HG02798 (cell line): ENCODE measurements at regions not wholly inside any gene's neighbourhood (a gene's known extent, or its start where the extent isn't known, plus 50 kb on each side); places are given as distances from the start of the nearest gene placed in this dataset.

Source experiments
- ATAC-seq: cut with Tn5 transposase; IDR thresholded peaks from one replicate; pipeline ENCODE4 v1.9.1; 2021; ENCODE audit warnings: mild to moderate bottlenecking; ENCODE audit not compliant: unreplicated experiment, poor library complexity

DNA sequence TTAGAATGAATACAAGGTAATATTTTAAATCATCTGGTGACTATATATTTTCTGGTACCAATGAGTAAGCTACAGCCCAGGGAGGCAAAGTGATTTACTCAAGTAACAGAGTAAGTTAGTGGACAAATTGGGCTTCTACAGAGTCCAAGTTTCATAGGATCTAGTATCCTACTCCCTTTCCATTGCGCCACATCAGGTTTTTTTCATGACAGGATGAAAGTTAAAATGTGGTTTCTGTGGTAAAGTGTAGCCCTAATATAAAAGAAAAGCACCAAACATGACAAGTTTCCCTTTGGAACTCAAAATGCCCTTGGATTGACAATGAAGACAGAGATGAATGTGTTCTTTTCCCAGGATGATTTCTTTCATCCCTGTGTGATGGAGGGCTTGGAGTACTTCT, 350.8 kb upstream of the ZNF385D start:
- no peak for ATAC-seq

DNA sequence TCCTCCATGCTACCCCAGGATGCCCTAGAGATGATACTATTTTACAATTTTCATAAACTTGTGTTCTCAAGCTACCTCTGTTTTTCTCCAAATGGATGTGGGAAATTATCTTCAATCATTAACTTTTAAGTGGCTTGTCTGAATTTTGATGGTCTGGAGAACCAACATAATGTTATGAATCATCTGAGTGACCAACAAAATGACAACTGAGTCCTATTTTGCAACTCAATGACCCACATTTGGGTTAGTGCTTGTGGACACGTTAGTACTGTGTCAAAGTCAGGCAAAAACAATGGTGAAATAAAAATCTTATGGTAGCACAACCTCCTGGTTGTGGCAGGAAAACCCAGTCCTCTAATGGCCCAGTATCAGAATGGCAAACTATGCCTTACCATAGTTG, 352.4 kb upstream of the ZNF385D start:
- no peak for ATAC-seq

DNA sequence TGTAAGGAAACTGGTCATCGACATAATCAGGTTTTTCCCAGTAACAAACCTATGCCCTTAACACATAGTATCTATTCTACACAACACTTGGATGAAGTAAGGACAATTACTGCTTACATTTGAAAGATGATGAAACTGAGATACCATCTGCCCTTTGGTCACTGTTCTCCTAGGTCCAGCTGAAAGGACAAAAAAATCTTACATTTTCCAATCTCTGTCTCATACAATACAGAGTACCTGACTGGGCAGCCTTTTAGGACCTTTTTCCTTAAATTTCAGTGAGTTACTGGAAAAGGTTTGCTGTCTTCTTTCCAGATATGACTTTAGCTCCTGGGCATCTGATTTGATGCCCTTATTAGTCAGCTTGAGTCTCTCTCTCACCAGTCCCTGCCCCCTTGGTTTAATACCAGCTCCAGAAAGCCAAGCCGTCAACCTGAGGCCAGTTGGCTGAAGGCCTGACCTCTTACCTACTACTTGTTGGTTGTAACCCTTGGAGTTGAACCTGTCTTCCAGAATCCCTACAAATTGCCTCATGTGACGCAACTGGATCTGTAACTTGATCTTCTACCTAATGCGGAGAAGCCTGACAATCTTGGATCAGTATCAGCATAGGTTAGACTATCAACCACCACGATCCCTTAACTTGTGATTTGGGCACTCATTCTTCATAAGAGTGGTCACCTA, 355.3 kb upstream of the ZNF385D start:
- ATAC-seq: no peak

DNA sequence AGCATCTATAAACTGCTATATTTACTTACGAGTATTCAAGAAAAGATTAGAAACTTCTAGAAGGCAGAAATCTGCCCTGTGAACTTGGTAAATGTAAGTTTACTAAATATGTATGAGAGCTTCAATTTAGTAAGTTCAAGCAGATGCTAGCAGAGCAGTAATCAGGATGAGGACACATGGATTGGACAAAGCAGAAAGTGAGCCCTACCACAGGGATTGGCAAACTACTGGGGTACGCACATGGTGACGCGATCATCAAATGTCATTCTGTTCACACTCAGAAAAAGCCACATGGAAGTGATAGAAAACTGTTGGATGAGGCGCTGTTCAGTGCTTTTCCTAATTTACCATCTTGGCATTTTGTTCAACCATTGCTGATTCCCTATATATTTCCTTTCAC, 360.2 kb upstream of the ZNF385D start:
- no peak for ATAC-seq

DNA sequence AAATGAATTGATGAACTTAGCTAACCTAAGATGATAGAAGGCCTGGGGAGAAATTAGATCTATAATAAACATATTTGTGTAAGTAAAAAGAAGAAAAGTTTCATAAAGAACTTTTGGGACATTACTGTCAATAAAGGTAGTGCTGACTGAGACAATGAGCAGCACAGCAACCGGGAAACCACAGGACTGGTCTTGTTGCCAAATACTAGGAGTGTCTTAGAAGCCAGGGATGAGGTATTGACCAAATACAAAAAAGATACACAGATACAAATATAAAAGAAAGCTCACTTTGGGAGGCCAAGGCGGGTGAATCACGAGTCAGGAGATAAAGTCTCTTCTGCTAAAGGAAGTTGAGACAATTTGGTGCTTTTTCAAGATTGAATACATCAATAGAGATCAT, 362.4 kb upstream of the ZNF385D start:
- ATAC-seq: no peak

DNA sequence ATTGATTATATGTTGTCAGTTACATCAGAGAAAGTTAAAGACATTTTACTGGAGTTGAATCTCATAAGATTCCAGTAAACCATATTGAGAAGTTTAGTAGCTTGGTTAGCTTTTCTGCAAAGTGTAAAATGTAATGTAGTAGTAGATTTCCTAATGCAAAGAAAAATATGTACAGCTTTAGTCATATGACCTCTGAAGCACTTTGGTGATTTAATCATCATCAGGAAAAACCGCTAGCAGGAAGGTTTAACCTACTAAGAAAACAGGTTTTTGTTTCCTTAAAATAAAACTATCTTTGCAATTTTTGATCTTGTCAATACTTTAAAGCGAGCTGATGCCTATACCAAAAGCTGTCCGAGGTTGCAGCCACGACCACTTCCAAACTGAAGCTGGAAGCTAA, 364.6 kb upstream of the ZNF385D start:
- no peak for ATAC-seq

DNA sequence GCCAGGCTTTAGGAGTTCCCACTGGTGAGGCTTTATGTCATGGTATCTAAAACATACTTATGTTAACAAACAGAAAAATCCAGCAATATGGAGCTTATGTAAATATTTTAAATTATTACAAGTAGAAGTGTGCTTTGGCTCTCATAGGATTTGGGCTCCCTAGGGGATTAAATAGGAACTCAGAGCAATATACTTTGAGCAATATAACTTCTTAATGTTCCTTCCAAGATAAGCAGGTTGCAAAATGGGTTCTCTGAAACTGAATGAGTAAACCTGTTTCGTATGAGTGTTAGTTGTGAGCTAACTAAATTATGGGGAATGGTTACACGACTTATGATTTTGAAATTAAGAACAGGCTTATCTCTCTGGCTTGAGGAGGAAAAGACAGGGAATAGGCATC, 366.1 kb upstream of the ZNF385D start:
- no peak for ATAC-seq

DNA sequence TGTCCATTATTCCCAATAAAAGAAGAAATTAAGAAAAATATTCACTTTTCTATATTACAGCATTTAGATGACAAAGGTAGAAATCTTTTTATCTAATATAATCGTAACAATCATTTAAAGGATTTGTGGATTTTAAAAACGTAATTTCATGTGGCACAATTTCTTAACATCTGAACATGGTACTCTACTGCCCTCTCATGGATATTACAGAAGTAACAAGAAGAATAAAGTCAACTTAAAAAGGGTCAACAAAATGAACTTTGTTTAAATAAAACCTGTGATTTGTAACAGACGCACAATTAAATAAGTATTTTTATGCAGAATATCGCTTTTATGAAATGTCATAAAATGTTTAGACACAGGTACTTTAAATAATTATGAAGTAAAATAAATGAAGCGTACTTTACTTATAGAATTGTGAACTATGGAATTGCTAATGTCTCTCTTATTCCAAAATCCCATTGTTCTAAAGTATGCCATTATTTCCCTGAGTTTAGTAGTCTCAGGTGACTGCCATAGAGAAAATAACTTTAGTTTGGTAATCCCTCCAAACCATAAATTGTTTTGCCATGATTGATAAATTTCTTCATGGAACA, 366.8 kb upstream of the ZNF385D start:
- ATAC-seq: no peak

DNA sequence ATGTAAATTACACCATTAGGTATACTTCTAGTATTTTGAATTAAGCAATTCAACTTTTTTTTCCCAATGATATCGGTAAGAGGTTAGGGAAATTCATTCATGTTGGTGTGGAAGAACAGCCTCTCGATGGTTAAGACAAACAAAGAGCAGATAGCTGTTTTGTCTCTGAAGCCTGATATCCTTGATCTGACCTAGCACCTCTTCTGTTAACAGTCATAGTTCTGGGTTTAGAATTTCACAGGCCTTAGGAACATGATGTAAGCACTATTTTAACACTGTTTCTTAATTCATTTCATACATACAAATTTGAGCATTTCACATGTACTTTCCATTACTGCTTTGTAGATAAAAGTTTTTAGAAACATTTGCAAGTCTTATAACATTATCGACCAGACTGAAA, 367.5 kb upstream of the ZNF385D start:
- no peak for ATAC-seq

DNA sequence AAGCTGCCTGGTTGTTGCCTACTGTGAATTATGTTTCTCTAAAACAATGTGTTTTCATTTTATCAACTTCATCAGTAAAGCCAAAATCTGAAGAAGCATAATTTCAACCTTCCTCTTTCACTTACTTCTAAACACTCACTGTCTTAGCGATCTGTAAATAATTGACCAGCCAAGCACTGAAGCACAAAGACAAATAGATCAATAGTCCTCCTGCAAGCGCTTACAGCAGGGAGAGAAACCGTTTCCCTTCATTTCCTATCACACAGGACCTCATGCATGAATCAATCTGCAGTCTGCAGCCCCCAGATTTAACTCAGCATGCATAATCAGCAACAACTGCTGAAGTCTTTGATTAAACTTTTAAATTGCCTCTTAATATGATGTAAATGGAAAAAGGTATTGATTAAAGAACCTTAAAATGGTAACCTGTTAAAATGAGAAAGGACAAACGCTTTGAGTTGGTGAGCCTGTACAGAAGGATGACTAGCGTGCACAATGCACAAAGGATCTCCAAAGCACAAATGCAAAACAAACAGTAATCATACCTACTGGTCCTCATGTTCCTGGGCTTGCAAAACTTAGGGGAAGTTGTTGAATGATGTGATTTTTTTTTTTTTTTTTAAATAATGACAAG, 370.2 kb upstream of the ZNF385D start:
- ATAC-seq: peak; percentile 74

DNA sequence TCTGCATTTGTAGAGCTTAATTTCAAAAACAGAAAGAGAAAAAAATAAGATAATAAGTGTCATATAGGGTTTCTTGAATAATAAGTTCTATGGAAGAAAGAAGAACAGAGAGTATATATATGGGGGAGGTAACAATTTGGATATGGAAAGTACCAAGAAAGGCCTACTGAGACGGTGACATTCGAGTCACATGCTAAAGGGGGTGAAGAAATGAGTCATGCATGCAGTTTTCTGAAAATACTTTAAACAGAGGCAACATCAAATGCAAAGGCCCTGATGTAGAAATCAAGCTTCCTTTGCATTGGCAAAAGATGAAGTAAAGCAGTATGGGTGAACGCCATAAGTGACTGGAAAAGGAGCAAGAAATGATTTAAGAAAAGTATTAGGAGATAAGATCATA, 371.6 kb upstream of the ZNF385D start:
- ATAC-seq: peak; percentile 78

DNA sequence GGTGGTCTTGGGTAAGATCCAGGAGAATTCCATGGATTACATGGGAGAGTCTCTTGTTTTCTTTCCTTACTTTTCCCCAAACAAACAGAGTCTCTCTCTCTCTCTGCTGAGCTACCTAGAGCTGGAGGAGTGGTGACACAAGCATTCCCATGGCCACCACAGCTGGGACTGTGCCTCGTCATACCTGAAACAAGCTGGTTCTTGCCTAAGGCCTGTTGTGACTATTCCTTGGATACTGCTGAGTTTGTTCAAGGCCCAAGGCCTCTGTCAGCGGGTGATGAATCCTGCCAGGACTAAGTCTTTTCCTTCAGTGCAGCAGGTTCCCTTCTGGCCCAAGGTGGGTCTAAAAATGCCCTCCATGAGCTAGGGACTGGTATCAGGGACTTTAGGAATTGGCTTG, 378.1 kb upstream of the ZNF385D start:
- ATAC-seq: no peak

DNA sequence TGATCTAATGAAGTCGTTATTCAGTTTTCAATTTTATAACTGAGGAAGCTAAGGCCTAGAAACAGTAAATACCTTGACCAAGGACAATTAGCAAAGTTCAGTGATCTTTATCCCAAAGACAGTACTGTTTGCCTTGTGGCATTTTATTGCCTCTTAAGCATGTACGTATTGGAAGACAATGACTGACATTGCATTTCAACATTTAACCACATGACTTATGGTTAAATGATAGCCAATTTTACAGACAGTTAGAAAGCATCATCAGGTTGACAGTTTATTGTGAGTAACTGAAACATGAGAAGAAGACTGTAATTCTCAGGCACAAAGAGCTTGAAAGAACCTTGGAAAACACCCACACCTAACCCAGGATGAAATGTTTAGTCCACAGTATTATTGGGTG, 390.8 kb upstream of the ZNF385D start:
- ATAC-seq: no peak

DNA sequence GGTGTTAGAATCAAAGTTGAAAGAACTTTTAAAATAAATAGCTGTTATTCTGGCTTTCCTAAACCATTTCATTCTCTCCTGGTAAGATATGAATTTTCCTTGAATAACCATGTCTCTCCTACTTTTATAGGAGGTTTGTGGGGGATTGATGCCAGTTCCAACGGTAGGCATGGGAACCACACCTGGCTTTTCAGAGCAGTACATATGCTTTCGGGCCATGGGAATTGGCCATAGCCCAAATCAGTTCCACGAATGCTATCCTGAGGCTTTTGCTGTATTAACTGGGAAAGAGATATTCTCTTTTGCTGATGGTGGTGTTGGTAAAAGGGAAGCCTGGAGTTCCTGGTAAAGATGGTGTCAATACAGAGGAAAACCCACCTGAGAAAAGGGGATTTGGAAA, 396.2 kb upstream of the ZNF385D start:
- no peak for ATAC-seq

DNA sequence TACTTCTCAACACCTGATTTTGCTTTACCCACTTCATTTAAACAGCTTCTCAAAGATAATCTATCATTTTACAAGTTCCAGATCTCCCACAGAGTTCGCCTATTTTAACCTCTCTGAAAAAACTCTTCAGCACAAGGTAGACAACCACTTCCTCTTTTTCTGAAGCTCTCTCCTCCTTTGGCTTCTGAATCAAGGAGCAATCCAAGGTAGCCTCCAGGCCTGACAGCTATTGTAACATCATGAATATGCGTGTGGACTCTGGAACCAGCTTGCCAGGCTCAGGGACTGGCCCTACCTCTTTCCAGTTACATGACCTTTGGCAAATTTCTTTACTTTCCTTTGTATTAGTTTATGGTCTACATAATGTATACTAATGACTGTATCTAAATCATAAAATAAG, 405.9 kb upstream of the ZNF385D start:
- no peak for ATAC-seq

DNA sequence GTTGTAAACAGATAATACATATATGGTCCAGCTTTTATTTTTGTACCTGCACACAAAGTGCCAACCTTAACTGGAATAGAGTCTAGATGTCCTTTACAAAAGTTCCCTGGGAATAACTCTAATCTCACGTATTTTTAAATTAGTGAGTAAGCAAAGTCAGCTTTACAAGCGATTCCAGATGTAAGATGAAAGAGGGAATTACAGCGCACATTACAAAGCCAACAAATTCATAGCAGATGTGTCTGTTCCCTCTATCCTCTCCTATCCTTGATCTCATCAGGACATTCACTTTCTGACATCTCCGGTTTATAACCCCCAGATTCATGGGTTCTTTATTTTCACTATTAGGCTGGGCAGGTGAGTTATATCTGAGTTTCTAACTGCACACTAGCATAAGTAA, 406.8 kb upstream of the ZNF385D start:
- no peak for ATAC-seq

DNA sequence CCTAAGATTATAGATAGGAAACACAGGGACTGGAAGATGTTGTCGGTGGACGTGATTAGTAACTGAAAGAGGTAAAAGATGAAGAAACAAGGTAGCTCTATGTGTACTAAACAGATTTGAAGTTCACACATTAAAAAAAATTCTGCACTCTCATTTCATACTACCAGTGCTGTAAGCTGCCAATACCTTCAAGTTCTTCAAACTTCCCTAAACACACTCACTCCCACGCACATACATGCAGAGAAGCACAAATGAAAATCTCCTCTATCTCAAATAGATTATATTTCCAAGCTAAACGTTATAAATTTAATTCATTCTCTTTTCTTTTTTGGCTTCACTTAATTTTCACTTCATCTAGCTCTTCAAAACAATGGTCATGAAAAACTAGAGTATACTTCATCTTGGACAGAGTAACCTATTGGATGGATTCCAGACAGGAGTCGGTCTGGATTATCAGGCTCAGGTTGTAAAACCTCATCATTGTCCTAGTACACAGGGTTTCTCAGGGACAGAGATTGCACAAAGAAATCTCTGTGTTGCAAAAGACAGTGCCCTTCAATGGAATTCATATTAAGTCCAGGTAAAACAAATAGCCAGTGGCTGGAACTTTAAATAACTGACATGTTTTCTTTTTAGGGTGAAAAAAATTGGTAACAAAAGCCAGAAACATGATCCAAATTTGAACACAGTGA, 408.1 kb upstream of the ZNF385D start:
- no peak for ATAC-seq

DNA sequence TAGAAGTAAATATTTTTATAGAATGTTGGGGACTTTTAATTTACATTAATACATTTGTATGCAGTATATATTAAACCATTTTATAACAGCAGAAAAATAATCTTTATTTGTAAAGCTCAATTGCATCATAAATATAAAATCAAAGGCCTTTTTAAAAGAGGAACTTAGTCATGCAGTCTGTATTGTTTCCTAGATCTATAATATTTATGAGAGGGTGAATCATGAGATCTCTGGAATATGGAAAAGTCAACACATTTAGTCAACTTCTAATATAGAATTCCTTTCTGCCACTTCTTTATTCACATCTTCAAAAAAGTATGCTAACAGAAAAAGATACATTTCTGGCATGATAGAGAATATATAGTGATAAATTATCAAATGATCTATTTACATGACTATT, 410.3 kb upstream of the ZNF385D start:
- no peak for ATAC-seq

DNA sequence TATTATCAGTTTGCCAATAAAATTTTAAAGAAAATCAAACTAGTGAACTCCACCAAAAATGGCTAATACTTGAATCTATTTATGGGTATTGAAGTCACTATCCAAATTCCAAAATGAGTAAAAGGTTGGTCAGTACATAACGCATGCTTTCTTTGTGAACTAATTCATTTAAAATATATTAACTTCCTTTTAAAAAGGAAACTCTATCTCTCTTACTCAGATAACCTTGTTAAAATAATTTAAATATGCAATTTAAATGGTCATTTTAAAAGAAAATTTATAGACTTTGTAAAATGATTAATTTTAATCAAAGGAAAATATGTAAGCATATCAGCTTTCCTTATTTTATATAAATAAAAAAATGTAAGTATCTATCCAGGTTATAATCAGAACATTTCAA, 419.4 kb upstream of the ZNF385D start:
- ATAC-seq: no peak

DNA sequence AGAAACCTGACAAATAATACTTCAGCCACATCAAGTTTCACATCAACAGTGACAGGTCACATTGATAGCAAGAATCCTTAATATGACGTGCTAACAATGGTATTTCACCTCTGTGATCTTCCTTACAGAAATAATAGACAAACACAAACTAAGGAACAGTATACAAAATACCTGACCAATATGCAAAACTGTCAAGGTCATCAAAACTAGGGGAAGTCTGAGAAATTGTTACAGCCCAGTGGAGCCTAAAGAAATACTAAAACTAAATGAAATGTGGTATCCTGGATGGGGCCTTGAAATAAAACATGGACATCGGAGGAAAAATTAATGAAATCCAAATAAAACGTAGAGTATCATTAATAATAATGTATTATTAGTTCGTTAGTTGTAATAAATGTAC, 422.0 kb upstream of the ZNF385D start:
- no peak for ATAC-seq

DNA sequence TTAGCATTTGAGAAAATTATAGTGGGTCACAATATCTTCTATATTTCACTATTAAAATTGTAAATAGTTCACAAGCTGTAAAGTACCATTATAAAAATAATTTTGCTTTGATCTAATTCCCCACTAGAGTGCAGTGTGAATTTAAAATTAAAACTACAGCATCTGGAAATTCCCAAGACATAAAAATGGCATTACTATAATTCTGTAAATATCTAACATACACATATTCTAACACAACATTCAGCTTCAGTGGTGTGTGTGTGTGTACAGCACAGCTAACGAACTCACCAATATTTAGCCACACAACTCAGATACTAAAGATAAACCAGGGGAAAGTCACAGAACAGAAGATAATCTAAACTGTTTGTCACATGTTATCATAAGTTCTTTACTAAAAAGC, 424.9 kb upstream of the ZNF385D start:
- ATAC-seq: no peak

DNA sequence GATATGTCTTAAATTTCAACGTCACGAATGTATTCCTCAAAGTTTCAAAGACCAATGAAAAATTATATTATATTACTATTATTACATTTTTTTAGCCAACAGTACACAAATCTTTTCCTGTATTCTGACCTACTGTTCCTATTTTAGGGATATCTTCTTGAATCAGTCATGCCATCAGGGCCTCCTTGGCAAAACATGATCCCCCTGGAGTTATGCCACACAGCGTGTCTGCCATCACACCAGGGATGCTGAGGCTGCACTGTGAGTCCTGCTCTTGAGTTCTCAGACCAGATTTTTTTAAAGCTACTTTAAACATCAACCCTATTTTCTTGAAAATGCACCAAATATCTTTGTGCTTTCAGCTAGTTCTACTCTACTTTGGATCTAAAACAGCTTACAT, 425.9 kb upstream of the ZNF385D start:
- no peak for ATAC-seq
